GM21825 (cell line): ENCODE measurements at regions not wholly inside any gene's neighbourhood (a gene's known extent, or its start where the extent isn't known, plus 50 kb on each side); places are given as distances from the start of the nearest gene placed in this dataset.
A peak's percentile ranks its signal among the peaks of the same experiment; 100 is the strongest.
"Not testable (repeated sequence)": the region's sequence is repeated elsewhere in the genome, so short reads cannot be mapped to it uniquely, and the experiment has no call there.

Experiments used
- ATAC-seq: cut with Tn5 transposase; IDR thresholded peaks from one replicate; pipeline ENCODE4 v1.9.1; 2021; ENCODE audit warnings: mild to moderate bottlenecking, moderate library complexity; ENCODE audit not compliant: unreplicated experiment

DNA sequence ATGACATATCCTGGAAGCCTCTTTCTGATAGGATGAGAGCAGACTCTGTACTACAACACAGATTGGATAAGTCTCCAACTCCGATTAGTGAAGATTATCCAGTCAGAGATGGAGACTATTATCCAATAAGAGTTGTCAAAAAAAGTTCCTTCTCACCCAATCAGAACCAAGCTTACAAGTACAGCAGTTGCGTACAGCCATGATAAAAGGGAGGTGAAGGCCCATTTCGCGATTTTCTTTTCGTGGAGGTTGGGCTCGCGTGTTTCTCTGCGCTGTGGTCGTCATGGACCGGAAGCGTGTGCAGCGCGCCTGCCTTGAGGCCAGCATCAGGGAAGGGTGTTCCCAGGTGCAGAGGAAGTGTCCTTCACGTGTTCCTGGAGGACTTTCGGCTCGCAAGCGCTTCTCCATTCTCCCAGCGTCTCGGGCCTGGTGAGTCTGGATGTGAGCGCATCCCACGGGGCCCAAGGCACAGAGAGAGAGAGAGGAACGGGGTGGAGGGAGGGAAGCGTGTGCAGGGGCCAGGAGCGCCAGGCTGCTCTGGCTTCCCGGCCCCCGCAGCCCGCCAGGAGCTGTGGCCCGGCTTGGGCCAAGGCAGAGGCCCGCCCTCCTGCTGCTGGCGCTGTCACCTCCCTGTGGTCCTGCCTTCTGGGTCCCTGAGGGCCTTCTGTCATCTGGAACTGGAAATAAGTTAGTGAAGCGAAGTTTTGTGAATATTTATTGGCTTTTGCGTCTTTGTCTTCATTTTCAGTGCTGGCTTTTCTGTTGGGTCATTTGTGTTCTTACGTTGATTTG lies 53.9 kb downstream of the CDRT15L2 start:
- not testable (repeated sequence) for ATAC-seq

DNA sequence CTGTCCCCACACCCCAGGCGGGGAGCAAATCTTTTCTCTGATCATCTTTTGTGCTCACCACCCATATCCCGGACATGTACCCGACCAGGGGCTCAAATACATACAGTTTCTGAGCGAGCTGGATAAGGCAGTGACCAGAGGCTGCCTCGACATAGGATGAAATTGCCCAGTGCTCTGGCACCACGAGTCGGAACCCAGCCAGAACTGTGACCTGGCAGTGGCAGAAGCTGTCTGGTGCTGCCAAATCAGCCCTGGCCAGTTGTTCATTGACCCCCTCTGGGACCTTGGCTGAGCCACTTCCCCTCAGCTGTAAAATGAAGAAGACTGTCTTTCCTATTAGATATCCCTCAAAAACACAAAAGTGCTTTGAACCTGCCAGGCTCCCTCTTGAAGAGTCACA lies 60.6 kb downstream of the CDRT15L2 start:
- not testable (repeated sequence) for ATAC-seq

DNA sequence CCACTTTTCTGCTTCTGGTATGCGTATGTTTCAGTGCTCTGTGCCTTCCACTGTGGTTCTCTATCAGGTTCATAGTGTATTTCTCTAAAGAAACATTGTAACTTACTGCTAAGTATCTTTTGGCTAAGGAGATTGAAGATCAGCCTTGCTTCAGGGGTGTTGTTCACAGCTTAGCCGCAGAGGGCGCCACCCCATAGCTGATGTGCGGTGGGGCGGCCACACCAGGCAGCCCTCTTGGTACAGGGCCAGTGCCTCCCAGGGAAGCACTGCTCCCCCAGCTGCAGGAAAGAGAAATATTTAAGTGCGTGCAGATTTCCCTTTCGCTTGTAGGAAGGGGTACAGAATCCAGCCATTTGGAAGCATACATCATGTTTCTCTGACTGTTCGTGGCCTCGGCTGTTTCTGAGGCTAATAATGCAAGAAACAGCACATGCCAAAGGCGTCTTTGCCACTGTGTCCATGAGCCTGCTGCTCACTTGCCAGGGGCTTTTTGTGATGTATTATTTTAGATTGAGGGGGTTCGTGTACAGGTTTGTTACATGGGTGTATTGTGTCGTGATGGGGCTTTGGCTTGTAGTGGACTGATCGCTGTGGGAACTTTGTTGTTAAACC lies 67.2 kb downstream of the CDRT15L2 start:
- not testable (repeated sequence) for ATAC-seq

DNA sequence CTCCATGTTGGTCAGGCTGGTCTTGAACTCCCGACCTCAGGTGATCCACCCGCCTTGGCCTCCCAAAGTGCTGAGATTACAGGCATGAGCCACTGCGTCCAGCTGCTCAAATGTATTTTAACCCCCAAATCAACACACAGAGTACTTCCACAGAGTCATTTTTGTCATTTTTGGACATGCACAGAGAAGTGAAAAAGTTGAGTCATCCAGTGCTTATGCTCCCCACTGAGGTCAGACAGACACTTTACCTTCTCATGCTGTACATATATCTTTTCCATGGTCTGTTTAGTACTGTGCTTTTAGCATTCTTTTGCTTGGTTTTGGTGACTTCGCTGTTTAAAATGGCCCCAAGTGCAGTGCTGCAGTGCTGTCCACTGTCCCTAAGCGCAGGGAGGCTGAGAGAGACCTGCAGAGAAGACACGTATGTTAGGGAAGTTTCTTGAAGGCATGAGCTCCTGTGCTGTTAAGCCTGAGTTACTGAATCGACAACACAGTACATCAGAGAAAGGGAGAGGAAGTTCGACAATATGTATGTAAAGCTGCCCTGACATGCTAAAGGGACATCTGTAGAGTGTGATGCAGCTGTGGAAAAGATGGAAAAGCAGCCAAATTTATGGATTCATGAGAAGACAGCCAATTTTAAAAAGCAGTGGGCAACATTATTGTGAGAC lies 69.7 kb downstream of the CDRT15L2 start:
- ATAC-seq, result peak; percentile 77

DNA sequence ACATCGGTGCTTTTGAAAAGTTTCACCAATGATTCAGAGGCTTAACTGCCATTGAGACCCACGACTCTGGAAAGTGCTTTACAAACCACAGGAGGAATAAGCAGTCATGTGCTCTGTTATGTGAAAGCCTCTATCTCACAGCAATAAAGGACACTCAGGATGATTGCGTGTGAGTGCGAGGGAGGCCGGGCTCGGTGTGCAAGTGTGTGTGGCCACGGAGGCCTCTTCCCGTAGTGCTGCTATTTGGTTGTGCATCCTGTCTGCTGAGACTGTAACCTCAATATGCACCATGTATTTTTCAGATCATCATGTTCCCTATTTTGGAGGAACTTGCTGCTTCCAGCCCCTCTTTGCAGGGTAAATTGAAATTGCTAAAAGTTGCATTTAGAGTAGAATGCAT lies 71.5 kb downstream of the CDRT15L2 start:
- not testable (repeated sequence) for ATAC-seq

DNA sequence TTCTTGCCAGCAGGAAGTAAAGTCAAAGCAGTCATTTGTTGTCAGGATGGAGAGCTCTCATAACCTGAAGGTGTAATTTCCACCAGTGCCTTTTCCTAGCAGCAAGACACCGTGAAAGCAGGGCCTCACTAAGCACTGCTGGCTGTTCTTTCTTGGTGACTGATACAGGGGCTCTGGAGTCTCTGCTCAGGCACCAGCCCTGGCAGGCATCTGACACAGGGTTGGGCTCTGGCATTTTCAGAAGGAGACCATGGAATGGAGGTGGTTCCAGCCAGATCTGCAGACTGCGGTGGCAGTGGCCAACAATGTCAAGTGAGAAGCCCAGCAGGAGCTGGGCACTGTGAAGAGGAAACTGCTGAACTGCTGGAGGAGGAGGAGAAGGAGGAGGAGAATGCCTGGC lies 72.2 kb downstream of the CDRT15L2 start:
- ATAC-seq, result not testable (repeated sequence)

DNA sequence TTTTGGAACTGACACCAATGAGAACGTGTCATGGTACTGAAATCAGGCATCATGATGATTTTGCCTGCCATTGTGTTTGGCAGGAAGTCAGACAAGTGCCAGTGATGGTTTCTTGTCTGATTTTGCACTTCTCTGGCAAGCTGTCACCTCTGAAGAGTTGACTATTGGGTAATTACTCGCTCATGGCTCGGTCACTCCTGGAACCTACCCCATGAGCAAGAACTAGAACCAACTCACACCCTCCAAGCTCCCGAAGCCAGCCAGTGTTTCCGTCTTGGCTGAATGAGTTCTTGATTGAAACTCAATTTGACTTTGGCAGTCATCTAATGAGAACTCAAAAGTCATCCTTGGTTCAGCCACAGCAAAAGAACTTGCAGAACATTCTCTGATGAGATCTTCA lies 73.9 kb downstream of the CDRT15L2 start:
- not testable (repeated sequence) for ATAC-seq

DNA sequence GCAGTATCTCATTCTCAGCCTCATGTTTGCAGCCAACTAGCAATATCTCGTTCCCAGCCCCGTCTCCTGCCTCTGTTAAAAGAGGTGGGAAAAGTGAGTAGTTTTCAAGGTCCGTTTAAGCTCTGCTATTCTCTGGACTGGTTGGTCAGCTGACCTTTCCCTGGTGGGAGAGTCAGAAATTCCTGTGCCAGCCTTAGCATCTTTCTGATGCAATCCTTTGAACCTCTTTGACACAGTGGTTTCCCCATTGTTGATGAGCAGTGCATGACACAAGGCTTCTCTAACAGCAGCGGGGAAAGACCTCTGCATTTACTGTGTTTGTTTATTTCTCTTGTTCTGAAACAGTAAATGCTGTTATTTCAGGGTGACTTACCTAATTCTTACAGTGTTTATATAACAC lies 74.6 kb downstream of the CDRT15L2 start:
- ATAC-seq, result not testable (repeated sequence)

DNA sequence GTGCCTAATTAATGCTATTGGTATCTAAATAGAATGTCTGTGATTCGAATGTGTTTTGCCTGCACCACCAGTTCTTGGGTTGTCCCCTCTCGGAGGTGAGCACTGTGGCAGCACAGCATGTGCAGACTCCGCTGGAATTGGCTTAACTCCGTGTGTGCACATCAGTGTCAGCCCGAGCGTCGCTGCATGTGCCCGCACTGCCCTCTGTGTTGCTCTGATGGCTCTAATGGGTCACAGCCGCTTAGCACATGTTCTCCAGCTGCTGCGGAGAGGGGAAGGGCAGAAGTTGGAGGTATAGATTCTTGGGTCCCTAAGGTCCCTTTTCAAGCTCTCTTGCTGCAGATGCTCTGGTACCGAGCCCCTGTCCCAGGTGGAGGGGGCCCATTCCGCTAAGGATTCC lies 75.1 kb downstream of the CDRT15L2 start:
- not testable (repeated sequence) for ATAC-seq

DNA sequence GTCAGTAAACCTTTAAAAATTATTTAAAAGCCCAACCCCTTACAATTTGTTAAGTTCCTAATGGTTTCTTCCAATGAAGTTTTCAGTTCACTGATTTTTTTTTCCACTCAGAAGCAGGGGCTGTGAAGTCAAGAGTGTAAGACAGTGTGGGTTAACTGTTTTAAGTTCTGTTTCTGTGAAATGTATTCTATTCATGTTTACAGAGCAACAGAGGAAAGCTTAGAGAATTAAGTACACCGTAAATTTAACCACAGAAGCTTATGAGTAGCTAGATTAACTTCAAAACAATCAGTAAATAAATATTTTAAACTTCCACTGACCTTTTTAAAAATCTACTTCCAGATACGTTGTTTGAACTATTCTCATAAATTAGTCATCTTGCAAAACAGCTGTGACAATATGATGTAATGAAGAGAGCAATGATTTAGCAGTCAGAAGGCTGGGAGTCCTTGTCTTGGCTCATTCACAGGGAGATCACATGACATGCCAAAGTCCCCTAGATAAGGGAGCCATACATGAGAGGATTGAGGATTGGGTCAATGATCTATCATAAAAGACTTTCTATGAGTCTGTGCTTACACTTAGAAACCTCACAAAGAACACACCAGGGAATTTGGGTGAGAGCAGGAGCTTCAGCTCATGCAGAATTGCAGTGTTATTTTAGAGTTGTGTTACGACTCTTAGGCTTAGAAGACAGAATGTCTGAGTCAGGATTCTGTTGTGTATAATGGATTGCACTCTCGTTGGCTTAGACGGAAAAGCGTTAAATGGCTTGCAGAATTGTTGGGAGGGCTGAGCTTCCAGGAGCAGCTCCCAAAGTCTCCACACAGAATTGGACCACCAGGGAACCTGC lies 85.8 kb downstream of the CDRT15L2 start:
- ATAC-seq, result not testable (repeated sequence)

DNA sequence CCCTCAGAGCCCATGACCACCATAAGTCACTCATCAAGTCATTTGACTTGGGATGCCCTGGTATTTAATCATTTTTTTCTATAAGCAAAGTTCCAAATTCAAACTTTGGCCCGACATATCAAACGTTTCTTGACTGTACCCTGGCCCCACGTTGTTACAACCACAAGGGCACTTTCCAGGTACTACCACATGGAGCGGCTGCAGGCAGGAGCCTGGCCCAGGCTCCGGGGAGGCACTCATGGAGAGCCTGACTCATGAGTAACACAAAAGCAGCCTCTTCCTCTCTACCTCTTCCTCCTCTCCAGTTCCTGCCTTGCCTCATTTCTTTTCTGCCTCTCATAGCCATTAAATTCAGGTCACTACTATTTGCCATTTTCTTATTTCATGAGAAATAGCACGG lies 87.2 kb downstream of the CDRT15L2 start:
- not testable (repeated sequence) for ATAC-seq

DNA sequence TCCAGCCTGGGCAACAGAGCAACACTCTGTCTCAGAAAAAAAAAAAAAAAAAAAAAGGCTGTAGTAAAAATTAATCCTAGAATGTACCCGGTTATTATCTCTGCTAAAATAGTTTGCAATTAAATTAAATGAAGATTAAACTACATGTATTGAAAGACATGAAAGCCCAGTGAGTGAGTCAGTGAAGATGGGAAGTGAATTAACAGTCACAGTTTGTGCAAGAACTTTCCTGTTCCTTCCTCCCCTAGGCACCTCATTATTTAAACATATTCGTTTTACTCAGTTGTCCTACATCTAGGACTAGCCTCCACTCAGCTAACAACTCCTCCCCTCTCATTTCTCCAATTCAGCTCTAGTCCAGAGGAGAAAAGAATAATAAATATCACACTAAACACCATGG lies 88.2 kb downstream of the CDRT15L2 start:
- not testable (repeated sequence) for ATAC-seq

DNA sequence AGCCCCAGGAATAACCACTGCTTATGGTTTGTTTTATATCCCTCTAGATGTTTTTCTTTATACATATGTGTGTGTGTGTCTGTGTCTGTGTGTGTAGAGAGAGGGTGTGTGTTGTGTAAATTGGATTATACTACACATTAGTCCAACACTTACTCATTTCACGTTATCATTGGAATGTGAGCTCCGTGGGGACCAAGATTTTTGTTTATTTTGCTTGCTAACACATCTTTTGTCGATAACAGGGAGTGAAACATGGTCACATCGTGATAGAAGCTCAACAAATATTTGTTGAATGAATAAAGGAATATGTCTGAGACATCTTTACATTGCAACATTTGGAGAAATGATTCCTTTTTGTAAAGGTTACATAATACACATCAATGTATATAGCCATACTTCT lies 88.8 kb downstream of the CDRT15L2 start:
- ATAC-seq, result not testable (repeated sequence)

DNA sequence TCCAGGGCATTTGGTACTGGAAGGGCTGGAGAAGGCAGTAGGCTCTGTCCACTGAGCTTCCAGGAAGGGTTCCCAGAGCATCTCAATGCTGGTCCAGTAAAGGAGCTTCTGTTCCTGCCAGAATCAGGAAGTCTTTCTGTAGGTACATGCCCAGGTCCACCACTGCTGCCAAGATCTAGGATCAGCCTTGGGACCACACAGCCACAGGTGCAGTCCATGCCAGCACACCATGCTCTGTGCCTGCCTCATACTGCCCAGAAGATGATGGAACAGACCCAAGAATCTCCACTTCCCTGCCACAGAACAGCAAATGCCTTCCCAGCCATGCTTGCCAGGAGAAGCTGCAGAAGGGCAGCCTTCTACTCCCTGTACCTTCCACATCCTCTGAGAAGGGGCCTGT lies 89.3 kb downstream of the CDRT15L2 start:
- ATAC-seq, result not testable (repeated sequence)

DNA sequence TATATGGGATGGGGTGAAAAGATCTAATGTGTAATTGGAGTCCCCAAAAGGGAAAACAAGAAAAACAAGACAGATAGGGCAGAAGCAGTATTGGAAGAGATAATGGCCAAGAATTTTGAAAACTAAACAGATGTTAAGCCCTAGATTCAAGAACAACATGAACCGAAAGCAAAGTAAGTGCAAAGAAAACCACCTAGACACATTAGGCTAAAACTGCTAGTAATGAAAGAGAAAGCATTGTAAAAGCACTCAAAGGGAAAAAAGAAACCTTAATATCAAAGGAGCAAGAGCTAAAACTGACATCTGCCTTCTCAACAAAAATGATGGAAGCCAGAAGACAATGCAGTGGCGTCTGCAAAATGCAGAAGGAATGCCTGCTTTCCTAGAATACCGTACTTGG lies 91.0 kb downstream of the CDRT15L2 start:
- not testable (repeated sequence) for ATAC-seq

DNA sequence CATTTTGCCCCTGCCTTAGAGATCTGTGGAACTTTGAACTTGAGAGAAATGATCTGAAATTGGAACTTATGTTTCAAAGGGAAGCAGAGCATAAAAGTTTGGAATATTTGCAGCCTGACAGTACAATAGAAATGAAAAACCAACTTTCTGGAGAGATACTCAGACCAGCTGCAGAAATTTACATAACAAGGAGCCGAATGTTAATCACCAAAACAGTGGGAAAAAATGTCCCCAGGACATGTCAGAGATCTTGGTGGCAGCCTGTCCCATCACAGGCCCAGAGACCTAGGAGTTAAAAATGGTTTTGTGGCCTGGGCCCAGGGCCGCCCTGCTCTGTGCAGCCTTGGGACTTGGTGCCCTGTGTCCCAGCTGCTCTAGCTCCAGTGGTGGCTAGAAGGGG lies 94.8 kb downstream of the CDRT15L2 start:
- not testable (repeated sequence) for ATAC-seq

DNA sequence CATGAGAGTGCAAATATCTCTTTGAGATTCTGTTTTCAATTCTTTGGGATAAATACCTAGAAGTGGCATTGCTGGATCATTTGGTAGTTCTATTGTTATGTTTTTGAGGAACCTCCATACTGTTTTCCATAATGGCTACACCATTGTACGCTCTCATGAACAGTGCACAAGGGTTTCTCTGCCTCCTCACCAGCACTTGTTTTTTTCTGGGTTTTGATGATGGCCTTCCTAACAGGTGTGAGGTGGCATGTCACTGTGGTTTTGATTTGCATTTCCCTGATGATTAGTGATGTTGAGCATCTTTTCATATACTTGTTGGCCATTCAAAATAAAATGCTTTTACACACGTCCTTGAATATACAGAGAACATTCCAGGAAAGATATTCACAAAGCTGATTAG lies 96.2 kb downstream of the CDRT15L2 start:
- not testable (repeated sequence) for ATAC-seq

DNA sequence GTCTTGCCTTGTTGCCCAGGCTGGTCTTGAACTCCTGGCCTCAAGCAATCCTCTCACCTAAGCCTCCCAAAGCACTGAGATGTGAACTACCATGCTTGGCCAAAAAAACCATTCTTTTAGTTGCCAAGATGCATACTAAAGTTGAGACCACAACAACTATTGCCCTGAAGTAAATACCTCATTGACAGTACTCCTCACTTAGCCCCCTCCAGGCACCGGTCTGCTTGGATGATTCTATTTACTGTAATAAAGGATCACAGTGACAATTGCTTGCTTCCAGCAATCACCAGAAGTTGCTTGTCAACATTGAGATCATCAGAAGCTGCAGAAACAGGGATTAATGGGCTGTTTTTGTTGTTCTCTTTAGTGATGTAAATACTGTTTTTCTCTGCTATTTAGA lies 97.1 kb downstream of the CDRT15L2 start:
- ATAC-seq, result not testable (repeated sequence)

DNA sequence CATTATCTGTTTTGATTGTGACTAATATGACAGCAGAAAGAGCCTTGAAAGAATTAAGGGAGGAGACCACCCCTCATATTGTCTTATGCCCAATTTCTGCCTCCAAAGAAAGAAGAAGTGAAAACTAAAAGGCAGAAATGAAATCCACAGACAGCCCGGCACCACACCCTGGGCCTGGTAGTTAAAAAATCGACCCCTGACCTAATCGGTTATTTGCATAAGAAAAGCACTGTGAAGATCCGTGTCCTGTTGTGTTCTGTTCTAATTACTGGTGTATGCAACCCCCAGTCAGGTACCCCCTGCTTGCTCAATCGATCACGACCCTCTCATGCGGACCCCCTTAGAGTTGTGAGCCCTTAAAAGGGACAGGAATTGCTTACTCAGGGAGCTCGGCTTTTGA lies 97.9 kb downstream of the CDRT15L2 start:
- not testable (repeated sequence) for ATAC-seq

DNA sequence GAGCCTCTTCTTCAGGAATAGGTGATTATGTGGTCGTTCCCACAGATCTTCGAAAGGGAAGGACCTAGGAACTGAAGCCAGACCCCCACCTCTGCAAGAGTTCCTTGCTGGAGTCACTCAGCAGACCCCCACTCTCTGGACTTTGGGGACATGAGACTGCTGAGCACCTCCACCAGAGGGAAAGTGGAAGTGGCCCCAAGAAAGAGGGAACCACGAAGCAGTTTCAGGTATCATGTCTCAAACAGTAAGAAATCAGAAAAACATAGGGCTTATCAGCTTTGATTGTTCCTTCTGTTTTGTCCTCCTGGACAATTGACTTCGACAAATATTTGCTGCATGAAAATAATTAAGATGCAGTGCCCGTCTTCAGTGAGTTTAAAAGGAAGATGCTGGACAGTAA lies 98.9 kb downstream of the CDRT15L2 start:
- ATAC-seq, result not testable (repeated sequence)
